ENCODE measurements at regions not wholly inside any gene's neighbourhood (a gene's known extent, or its start where the extent isn't known, plus 50 kb on each side); places are given as distances from the start of the nearest gene placed in this dataset.

- 76 to 84% methylated on average over 3 to 4 of the region's 4 CpGs for WGBS, 2 donors
Observed at GRCh38 chr18:22783662-22784076, 149.5 kb upstream of the RBBP8 start.

GRCh38 chr18:22789052-22789451, 144.1 kb upstream of the RBBP8 start:
- Histone ChIP-seq H3K4me1 (no peaks in the 10 kb centered on the region), H3K4me3 (no peak overlapping the region), H3K27ac (no peak overlapping the region), H3K27me3 (peaks cover 0 to 4% (median 0%) of the 10 kb centered on the region in 4 donors), H3K9me3 (no peaks in the 10 kb centered on the region), H3K36me3 (no peaks in the 10 kb centered on the region)
- intact Hi-C loops (cut with DNase I) = no loop called here
- no peak for DNase-seq
- TF ChIP-seq POLR2A (IDR thresholded peaks at IDR 0.05) = no peak
- no peak for TF ChIP-seq CTCF (IDR thresholded peaks at IDR 0.05)
- WGBS, 2 donors = 68 to 86% methylated on average over 2 of the region's 2 CpGs

More at GRCh38 chr18:22783662-22784076, 149.5 kb upstream of the RBBP8 start:
- Histone ChIP-seq H3K4me3 (no peak overlapping the region), H3K27ac (no peak overlapping the region), H3K9me3 (no peaks in the 10 kb centered on the region), H3K27me3 (no peaks in the 10 kb centered on the region), H3K4me1 (no peaks in the 10 kb centered on the region), H3K36me3 (no peaks in the 10 kb centered on the region)
- TF ChIP-seq CTCF (IDR thresholded peaks at IDR 0.05) = no peak
- TF ChIP-seq POLR2A (IDR thresholded peaks at IDR 0.05) = no peak
- intact Hi-C loops (cut with DNase I) = no loop called here
- DNase-seq = no peak

- no peak for DNase-seq
- Histone ChIP-seq H3K4me3 (no peak overlapping the region), H3K27me3 (peaks cover 0 to 4% (median 0%) of the 10 kb centered on the region in 4 donors), H3K36me3 (no peaks in the 10 kb centered on the region), H3K9me3 (no peaks in the 10 kb centered on the region), H3K27ac (no peak overlapping the region), H3K4me1 (no peaks in the 10 kb centered on the region)
- no peak for TF ChIP-seq CTCF (IDR thresholded peaks at IDR 0.05)
- TF ChIP-seq POLR2A (IDR thresholded peaks at IDR 0.05) = no peak
- 84 to 89% methylated on average over 5 of the region's 5 CpGs for WGBS, 2 donors
- intact Hi-C loops (cut with DNase I) = no loop called here
Observed at GRCh38 chr18:22789600-22789999, 143.5 kb upstream of the RBBP8 start.

GRCh38 chr18:22790545-22791309, 142.4 kb upstream of the RBBP8 start:
- 48 to 71% methylated on average over 4 of the region's 4 CpGs for WGBS, 2 donors
- H3K4me3 ChIP-seq = no peak overlapping the region
- no peak for TF ChIP-seq POLR2A (IDR thresholded peaks at IDR 0.05)
- no peak for TF ChIP-seq CTCF (IDR thresholded peaks at IDR 0.05)
- peaks cover 0 to 4% (median 0%) of the 10 kb centered on the region in 4 donors for H3K27me3 ChIP-seq
- intact Hi-C loops (cut with DNase I) = no loop called here
- no peak overlapping the region for H3K27ac ChIP-seq
- H3K9me3 ChIP-seq = no peaks in the 10 kb centered on the region
- no peak for DNase-seq
- H3K36me3 ChIP-seq = no peaks in the 10 kb centered on the region
- H3K4me1 ChIP-seq = peaks cover 0 to 7% (median 0%) of the 10 kb centered on the region in 3 donors

- peaks cover 0 to 4% (median 0%) of the 10 kb centered on the region in 4 donors for H3K27me3 ChIP-seq
- H3K36me3 ChIP-seq = no peaks in the 10 kb centered on the region
- TF ChIP-seq POLR2A (IDR thresholded peaks at IDR 0.05) = no peak
- no peak for TF ChIP-seq CTCF (IDR thresholded peaks at IDR 0.05)
- 91 to 93% methylated on average over 2 of the region's 2 CpGs for WGBS, 2 donors
- H3K4me1 ChIP-seq = peaks cover 0 to 11% (median 0%) of the 10 kb centered on the region in 3 donors
- no peak for DNase-seq
- no peaks in the 10 kb centered on the region for H3K9me3 ChIP-seq
- no peak overlapping the region for H3K4me3 ChIP-seq
- H3K27ac ChIP-seq = no peak overlapping the region
- intact Hi-C loops (cut with DNase I) = no loop called here
Observed at GRCh38 chr18:22791310-22791610, 141.9 kb upstream of the RBBP8 start.

Data from esophagus squamous epithelium (tissue), 5 donors.